HepG2 (cell line): ENCODE measurements at regions not wholly inside any gene's neighbourhood (a gene's known extent, or its start where the extent isn't known, plus 50 kb on each side); places are given as distances from the start of the nearest gene placed in this dataset.

Experiments
- MBD4 ChIP-seq: IDR thresholded peaks from 2 replicates; pipeline ENCODE4 v1.6.1; 2012; ENCODE audit warnings: low read length, inconsistent platforms, borderline replicate concordance
- RXRA ChIP-seq: sonication (generic); formaldehyde crosslinking; IDR thresholded peaks from 2 replicates; pipeline ENCODE4 v1.5.1; 2020; ENCODE audit warnings: missing genetic modification reagents
- SP140L ChIP-seq: sonication (generic); formaldehyde crosslinking; IDR thresholded peaks from 2 replicates; pipeline ENCODE4 v1.4.0; 2020; ENCODE audit warnings: missing genetic modification reagents, borderline replicate concordance
- SP2 ChIP-seq: sonication (generic); formaldehyde crosslinking; IDR thresholded peaks from 2 replicates; pipeline ENCODE4 v1.5.1; 2020; ENCODE audit warnings: mild to moderate bottlenecking, missing genetic modification reagents
- TERF1 ChIP-seq: sonication (generic); formaldehyde crosslinking; IDR thresholded peaks from 2 replicates; pipeline ENCODE4 v1.8.0; 2022; ENCODE audit warnings: mild to moderate bottlenecking, missing genetic modification reagents, moderate library complexity
- THAP11 ChIP-seq: IDR thresholded peaks from 2 replicates; pipeline ENCODE4 v1.6.1; 2016; ENCODE audit warnings: missing biosample characterization, missing genetic modification reagents
- ZBTB3 ChIP-seq: sonication (generic); formaldehyde crosslinking; IDR thresholded peaks from 2 replicates; pipeline ENCODE4 v1.4.0; 2020; ENCODE audit warnings: low read depth, mild to moderate bottlenecking, moderate library complexity, missing genetic modification reagents, borderline replicate concordance
- TF ChIP-seq, protein P1 (sequence below): sonication (generic); formaldehyde crosslinking; IDR thresholded peaks from 2 replicates; pipeline ENCODE4 v1.4.0; 2020; ENCODE audit warnings: missing genetic modification reagents

GRCh38 chr5:130642461-130642860 lies 522.6 kb downstream of the HINT1 start (continued):
- TF ChIP-seq, protein P1, sequence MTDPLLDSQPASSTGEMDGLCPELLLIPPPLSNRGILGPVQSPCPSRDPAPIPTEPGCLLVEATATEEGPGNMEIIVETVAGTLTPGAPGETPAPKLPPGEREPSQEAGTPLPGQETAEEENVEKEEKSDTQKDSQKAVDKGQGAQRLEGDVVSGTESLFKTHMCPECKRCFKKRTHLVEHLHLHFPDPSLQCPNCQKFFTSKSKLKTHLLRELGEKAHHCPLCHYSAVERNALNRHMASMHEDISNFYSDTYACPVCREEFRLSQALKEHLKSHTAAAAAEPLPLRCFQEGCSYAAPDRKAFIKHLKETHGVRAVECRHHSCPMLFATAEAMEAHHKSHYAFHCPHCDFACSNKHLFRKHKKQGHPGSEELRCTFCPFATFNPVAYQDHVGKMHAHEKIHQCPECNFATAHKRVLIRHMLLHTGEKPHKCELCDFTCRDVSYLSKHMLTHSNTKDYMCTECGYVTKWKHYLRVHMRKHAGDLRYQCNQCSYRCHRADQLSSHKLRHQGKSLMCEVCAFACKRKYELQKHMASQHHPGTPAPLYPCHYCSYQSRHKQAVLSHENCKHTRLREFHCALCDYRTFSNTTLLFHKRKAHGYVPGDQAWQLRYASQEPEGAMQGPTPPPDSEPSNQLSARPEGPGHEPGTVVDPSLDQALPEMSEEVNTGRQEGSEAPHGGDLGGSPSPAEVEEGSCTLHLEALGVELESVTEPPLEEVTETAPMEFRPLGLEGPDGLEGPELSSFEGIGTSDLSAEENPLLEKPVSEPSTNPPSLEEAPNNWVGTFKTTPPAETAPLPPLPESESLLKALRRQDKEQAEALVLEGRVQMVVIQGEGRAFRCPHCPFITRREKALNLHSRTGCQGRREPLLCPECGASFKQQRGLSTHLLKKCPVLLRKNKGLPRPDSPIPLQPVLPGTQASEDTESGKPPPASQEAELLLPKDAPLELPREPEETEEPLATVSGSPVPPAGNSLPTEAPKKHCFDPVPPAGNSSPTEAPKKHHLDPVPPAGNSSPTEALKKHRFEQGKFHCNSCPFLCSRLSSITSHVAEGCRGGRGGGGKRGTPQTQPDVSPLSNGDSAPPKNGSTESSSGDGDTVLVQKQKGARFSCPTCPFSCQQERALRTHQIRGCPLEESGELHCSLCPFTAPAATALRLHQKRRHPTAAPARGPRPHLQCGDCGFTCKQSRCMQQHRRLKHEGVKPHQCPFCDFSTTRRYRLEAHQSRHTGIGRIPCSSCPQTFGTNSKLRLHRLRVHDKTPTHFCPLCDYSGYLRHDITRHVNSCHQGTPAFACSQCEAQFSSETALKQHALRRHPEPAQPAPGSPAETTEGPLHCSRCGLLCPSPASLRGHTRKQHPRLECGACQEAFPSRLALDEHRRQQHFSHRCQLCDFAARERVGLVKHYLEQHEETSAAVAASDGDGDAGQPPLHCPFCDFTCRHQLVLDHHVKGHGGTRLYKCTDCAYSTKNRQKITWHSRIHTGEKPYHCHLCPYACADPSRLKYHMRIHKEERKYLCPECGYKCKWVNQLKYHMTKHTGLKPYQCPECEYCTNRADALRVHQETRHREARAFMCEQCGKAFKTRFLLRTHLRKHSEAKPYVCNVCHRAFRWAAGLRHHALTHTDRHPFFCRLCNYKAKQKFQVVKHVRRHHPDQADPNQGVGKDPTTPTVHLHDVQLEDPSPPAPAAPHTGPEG = no peak
- TF ChIP-seq MBD4 = no peak
- TF ChIP-seq SP140L (CRISPR knock-in tag) = no peak
- no peak for TF ChIP-seq THAP11
- TF ChIP-seq RXRA (CRISPR knock-in tag) = no peak
- no peak for TF ChIP-seq ZBTB3 (CRISPR knock-in tag)
- no peak for TF ChIP-seq TERF1
- TF ChIP-seq SP2 (CRISPR knock-in tag) = no peak
